ENCODE measurements at regions not wholly inside any gene's neighbourhood (a gene's known extent, or its start where the extent isn't known, plus 50 kb on each side); places are given as distances from the start of the nearest gene placed in this dataset.
"Not testable (repeated sequence)": the region's sequence is repeated elsewhere in the genome, so short reads cannot be mapped to it uniquely, and the experiment has no call there.

- H3K27me3 ChIP-seq, result no peaks in the 10 kb centered on the region
- H3K9me3 ChIP-seq, result peaks cover 0 to 5% (median 0%) of the 10 kb centered on the region in 4 donors
- H3K4me3 ChIP-seq, result no peak overlapping the region
- no peaks in the 10 kb centered on the region for H3K36me3 ChIP-seq
- DNase-seq, result no peak
- no peaks in the 10 kb centered on the region for H3K4me1 ChIP-seq
- no peak overlapping the region for H3K27ac ChIP-seq
- intact Hi-C loops (cut with DNase I), result no loop called here
- TF ChIP-seq POLR2AphosphoS5 (IDR thresholded peaks at IDR 0.05), result no peak
- TF ChIP-seq POLR2A (IDR thresholded peaks at IDR 0.05), result no peak
- TF ChIP-seq, protein P1, sequence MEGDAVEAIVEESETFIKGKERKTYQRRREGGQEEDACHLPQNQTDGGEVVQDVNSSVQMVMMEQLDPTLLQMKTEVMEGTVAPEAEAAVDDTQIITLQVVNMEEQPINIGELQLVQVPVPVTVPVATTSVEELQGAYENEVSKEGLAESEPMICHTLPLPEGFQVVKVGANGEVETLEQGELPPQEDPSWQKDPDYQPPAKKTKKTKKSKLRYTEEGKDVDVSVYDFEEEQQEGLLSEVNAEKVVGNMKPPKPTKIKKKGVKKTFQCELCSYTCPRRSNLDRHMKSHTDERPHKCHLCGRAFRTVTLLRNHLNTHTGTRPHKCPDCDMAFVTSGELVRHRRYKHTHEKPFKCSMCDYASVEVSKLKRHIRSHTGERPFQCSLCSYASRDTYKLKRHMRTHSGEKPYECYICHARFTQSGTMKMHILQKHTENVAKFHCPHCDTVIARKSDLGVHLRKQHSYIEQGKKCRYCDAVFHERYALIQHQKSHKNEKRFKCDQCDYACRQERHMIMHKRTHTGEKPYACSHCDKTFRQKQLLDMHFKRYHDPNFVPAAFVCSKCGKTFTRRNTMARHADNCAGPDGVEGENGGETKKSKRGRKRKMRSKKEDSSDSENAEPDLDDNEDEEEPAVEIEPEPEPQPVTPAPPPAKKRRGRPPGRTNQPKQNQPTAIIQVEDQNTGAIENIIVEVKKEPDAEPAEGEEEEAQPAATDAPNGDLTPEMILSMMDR (IDR thresholded peaks at IDR 0.05), result no peak
- TF ChIP-seq EP300 (IDR thresholded peaks at IDR 0.05), result no peak
These were observed 64.9 kb upstream of the LIFR start for GRCh38 chr5:38621331-38621730.

- Histone ChIP-seq H3K27ac (no peak overlapping the region), H3K36me3 (no peaks in the 10 kb centered on the region), H3K9me3 (peaks cover 0 to 5% (median 0%) of the 10 kb centered on the region in 4 donors), H3K27me3 (no peaks in the 10 kb centered on the region), H3K4me3 (no peak overlapping the region), H3K4me1 (no peaks in the 10 kb centered on the region)
- no peak for TF ChIP-seq POLR2A (IDR thresholded peaks at IDR 0.05)
- TF ChIP-seq POLR2AphosphoS5 (IDR thresholded peaks at IDR 0.05), result no peak
- intact Hi-C loops (cut with DNase I), result no loop called here
- DNase-seq, result no peak
- 77 to 80% methylated on average over 3 of the region's 3 CpGs for WGBS, 2 donors
These were observed 65.5 kb upstream of the LIFR start for GRCh38 chr5:38621840-38622437.

- WGBS, 2 donors, result 64 to 90% methylated on average over 3 of the region's 3 CpGs
- DNase-seq, result no peak
- intact Hi-C loops (cut with DNase I), result no loop called here
- Histone ChIP-seq H3K36me3 (no peaks in the 10 kb centered on the region), H3K4me3 (no peak overlapping the region), H3K27ac (no peak overlapping the region), H3K27me3 (no peaks in the 10 kb centered on the region), H3K4me1 (no peaks in the 10 kb centered on the region), H3K9me3 (peaks cover 0 to 5% (median 0%) of the 10 kb centered on the region in 4 donors)
- TF ChIP-seq POLR2AphosphoS5 (IDR thresholded peaks at IDR 0.05), result no peak
- TF ChIP-seq POLR2A (IDR thresholded peaks at IDR 0.05), result no peak
- TF ChIP-seq, protein P1 (IDR thresholded peaks at IDR 0.05), result no peak
- no peak for TF ChIP-seq EP300 (IDR thresholded peaks at IDR 0.05)
These were observed 66.3 kb upstream of the LIFR start for GRCh38 chr5:38622723-38623129.

- H3K9me3 ChIP-seq; H3K36me3 ChIP-seq; H3K27me3 ChIP-seq; intact Hi-C loops (cut with DNase I); DNase-seq; H3K27ac ChIP-seq; H3K4me1 ChIP-seq; H3K4me3 ChIP-seq: not testable (repeated sequence)
- WGBS, 2 donors, result 94 to 97% methylated on average over 12 of the region's 12 CpGs
These were observed 68.1 kb upstream of the LIFR start for GRCh38 chr5:38624541-38624940.

DNA sequence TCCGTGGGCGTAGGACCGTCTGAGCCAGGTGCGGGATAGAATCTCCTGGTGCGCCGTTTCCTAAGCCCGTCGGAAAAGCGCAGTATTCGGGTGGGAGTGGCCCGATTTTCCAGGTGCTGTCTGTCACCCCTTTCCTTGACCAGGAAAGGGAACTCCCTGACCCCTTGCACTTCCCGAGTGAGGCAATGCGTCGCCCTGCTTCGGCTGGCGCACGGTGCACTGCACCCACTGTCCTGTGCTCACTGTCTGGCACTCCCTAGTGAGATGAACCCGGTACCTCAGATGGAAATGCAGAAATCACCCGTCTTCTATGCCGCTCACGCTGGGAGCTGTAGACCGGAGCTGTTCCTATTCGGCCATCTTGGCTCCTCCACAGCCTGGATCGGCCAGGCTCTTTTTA, 74.9 kb upstream of the LIFR start:
- H3K4me1 ChIP-seq; intact Hi-C loops (cut with DNase I); H3K27me3 ChIP-seq; DNase-seq; H3K9me3 ChIP-seq; H3K4me3 ChIP-seq; H3K27ac ChIP-seq; H3K36me3 ChIP-seq: not testable (repeated sequence)
- WGBS, 2 donors, result 94 to 97% methylated on average over 24 of the region's 24 CpGs

DNA sequence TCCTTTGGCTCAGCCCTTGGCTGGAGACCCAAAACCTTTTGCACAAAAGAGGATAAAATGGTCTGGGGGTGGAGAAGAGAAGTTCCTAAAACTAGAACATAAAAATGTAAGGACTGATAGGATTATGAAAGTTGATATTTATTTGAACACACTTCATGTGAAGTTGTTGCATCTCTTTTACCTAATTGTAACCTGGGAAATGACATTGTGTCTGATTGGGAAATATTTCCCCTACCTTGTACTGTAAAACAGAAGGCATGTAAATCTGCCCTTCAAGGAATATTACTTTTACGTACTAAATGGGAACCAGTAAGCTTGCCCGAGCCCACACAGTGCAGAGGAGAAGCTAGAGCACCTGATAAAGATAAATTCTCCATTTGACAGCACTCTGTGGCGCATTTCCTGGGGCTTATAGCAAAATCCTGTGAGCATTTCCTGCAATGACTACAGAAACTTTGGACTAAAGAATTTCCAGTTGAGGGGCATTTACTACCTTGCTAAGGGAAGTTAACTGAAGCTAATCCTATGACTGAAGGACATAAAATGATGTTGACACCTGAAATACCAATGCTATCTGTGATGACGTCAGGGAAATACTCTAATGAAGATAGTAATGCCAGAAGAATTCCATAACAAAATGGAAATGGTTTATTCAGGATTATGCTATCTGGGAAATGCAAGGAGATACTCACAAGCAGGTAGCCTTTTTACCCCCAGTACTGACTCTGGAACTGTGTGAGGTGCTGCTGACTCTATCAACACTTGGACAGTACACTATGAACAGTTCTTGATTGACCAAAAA, 78.3 kb upstream of the LIFR start:
- H3K4me3 ChIP-seq, result no peak overlapping the region
- no peak overlapping the region for H3K27ac ChIP-seq
- no peaks in the 10 kb centered on the region for H3K27me3 ChIP-seq
- no peaks in the 10 kb centered on the region for H3K4me1 ChIP-seq
- intact Hi-C loops (cut with DNase I), result no loop called here
- TF ChIP-seq EP300 (IDR thresholded peaks at IDR 0.05) (no peak), POLR2AphosphoS5 (IDR thresholded peaks at IDR 0.05) (no peak), POLR2A (IDR thresholded peaks at IDR 0.05) (no peak)
- TF ChIP-seq, protein P1 (IDR thresholded peaks at IDR 0.05), result no peak
- no peak for DNase-seq
- H3K36me3 ChIP-seq, result no peaks in the 10 kb centered on the region
- peaks cover 0 to 4% (median 1%) of the 10 kb centered on the region in 4 donors for H3K9me3 ChIP-seq
- 52 to 62% methylated on average over 4 of the region's 4 CpGs for WGBS, 2 donors
